ENCODE measurements at regions not wholly inside any gene's neighbourhood (a gene's known extent, or its start where the extent isn't known, plus 50 kb on each side); places are given as distances from the start of the nearest gene placed in this dataset.

DNA sequence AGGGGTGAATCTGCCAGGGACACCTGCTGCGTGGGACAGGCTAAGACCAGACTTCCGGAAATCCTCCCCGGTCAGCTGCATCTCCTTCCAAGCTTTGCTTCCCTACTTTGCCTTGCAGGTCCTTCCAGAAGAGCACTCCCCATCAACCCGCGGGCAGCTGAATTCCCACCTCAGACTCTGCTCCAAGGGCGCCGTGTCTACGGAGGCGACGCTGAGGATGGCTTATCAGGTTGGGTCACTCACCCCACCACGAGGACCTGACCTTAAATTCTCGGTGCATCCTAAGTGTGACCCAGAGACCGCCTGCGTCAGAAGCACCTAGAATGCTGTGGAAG is 78.9 kb upstream of the KMT2C start (continued):
- TF ChIP-seq, protein P1, sequence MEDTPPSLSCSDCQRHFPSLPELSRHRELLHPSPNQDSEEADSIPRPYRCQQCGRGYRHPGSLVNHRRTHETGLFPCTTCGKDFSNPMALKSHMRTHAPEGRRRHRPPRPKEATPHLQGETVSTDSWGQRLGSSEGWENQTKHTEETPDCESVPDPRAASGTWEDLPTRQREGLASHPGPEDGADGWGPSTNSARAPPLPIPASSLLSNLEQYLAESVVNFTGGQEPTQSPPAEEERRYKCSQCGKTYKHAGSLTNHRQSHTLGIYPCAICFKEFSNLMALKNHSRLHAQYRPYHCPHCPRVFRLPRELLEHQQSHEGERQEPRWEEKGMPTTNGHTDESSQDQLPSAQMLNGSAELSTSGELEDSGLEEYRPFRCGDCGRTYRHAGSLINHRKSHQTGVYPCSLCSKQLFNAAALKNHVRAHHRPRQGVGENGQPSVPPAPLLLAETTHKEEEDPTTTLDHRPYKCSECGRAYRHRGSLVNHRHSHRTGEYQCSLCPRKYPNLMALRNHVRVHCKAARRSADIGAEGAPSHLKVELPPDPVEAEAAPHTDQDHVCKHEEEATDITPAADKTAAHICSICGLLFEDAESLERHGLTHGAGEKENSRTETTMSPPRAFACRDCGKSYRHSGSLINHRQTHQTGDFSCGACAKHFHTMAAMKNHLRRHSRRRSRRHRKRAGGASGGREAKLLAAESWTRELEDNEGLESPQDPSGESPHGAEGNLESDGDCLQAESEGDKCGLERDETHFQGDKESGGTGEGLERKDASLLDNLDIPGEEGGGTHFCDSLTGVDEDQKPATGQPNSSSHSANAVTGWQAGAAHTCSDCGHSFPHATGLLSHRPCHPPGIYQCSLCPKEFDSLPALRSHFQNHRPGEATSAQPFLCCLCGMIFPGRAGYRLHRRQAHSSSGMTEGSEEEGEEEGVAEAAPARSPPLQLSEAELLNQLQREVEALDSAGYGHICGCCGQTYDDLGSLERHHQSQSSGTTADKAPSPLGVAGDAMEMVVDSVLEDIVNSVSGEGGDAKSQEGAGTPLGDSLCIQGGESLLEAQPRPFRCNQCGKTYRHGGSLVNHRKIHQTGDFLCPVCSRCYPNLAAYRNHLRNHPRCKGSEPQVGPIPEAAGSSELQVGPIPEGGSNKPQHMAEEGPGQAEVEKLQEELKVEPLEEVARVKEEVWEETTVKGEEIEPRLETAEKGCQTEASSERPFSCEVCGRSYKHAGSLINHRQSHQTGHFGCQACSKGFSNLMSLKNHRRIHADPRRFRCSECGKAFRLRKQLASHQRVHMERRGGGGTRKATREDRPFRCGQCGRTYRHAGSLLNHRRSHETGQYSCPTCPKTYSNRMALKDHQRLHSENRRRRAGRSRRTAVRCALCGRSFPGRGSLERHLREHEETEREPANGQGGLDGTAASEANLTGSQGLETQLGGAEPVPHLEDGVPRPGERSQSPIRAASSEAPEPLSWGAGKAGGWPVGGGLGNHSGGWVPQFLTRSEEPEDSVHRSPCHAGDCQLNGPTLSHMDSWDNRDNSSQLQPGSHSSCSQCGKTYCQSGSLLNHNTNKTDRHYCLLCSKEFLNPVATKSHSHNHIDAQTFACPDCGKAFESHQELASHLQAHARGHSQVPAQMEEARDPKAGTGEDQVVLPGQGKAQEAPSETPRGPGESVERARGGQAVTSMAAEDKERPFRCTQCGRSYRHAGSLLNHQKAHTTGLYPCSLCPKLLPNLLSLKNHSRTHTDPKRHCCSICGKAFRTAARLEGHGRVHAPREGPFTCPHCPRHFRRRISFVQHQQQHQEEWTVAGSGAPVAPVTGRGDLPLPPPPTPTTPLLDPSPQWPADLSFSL (CRISPR knock-in tag; IDR thresholded peaks at IDR 0.05), result no peak
- TF ChIP-seq ARHGAP35 (CRISPR knock-in tag; IDR thresholded peaks at IDR 0.05; ENCODE audit: borderline replicate concordance) (no peak), ZBTB42 (CRISPR knock-in tag; IDR thresholded peaks at IDR 0.05) (no peak)

DNA sequence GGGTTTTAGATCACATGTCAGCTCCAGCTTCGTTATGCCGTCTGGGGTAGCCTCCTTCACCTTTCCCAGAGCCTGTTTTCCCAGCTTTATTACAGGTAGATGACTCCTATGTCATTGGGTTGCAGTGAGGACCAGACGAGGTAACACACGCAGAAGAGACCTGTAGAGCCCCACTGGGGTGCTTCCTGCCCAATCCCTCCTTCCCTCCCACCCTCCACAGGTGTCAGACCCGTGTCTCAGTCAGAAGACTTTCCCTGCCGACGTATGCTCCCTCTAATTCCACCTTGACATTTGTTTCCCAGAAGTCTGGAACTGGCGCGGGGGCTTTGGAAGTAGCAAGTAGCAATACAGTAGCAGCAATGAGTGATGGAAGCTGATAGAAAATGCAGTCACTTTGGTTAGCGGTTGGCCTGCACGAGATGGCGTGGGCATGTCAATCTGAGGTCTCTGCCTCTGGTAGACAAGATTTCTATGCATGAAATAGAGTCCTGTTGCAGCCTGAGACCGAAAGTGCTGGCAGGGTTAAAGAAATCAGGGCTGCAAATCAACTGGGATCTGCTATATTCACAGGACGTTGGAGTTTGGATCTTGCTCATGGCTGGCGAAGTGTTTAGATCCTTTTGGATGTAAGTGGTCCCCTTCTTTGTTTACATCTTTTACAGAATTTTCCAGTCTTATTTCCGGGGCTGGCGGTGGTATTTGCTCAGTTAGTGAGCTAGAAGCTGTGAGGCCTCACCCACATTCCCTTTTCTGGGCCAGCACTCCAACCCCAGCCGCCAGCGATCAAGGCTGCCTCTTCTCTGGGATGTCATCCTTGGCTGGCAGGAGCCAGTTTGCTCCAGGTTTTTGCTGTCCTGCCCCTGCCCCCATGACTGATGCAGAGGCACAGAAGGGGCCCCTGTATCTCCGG is 78.3 kb upstream of the KMT2C start:
- in situ Hi-C loops (cut with HindIII; ENCODE audit: extremely low pct_ligation_motif_present, low pct_unique_long_range_greater_than_20kb) (no loop called here), intact Hi-C loops (cut with micrococcal nuclease; ENCODE audit: unreplicated experiment) (no loop called here)
- no peaks in the 10 kb centered on the region; a peak in 1 of 5 replicates for H3K27me3 ChIP-seq (ENCODE audit: control insufficient read depth in 1 of 2, insufficient read depth in 2 of 2, low read length in 2 of 2)
- no peaks in the 10 kb centered on the region for H3K79me2 ChIP-seq (ENCODE audit: insufficient read depth, low read length)
- 41% methylated on average over 20 of the region's 20 CpGs for WGBS (ENCODE audit: low lambda C conversion rate)
- no peak for DNase-seq (ENCODE audit: low spot score)
- peak overlapping the region; percentile 7 for H2AFZ ChIP-seq (ENCODE audit: low read length)
- ChIA-PET CTCF (ENCODE audit: low intra/inter-chr PET ratio, low total read pairs) (no interaction called here), POLR2A (no interaction called here)
- H3K9ac ChIP-seq (ENCODE audit: insufficient read depth, low read depth, low read length), result no peak overlapping the region
- no peak for FAIRE-seq
- H3K4me1 ChIP-seq (ENCODE audit: insufficient read depth, low read length), result no peaks in the 10 kb centered on the region
- H3K27ac ChIP-seq (ENCODE audit: extremely low read length, insufficient read depth, low read length), result no peak overlapping the region
- BruUV-seq (replicated peaks), result no TSS peak
- no peaks in the 10 kb centered on the region for H3K36me3 ChIP-seq (replicated peaks in 1 of 2; ENCODE audit: control insufficient read depth in 1 of 2, insufficient read depth in 2 of 2, low read length in 2 of 2)
- H3K4me2 ChIP-seq (ENCODE audit: low read depth, low read length), result peak overlapping the region; percentile 53
- peaks cover 5% of the 10 kb centered on the region for H3K9me3 ChIP-seq (ENCODE audit: low read length)
- no peaks in the 10 kb centered on the region for H4K20me1 ChIP-seq (ENCODE audit: insufficient read depth, low read length)
- H3K4me3 ChIP-seq (replicated peaks in 1 of 3; ENCODE audit: insufficient read depth in 1 of 3, low read depth in 2 of 3, low read length in 3 of 3), result peak overlapping the region in 2 of 3 experiments; percentile 1 to 35; a peak in 1 of 6 replicates
- peak; percentile 67 for ATAC-seq
- no peak for TF ChIP-seq ZNF605 (CRISPR knock-in tag; IDR thresholded peaks at IDR 0.05)
- TF ChIP-seq, protein P2, sequence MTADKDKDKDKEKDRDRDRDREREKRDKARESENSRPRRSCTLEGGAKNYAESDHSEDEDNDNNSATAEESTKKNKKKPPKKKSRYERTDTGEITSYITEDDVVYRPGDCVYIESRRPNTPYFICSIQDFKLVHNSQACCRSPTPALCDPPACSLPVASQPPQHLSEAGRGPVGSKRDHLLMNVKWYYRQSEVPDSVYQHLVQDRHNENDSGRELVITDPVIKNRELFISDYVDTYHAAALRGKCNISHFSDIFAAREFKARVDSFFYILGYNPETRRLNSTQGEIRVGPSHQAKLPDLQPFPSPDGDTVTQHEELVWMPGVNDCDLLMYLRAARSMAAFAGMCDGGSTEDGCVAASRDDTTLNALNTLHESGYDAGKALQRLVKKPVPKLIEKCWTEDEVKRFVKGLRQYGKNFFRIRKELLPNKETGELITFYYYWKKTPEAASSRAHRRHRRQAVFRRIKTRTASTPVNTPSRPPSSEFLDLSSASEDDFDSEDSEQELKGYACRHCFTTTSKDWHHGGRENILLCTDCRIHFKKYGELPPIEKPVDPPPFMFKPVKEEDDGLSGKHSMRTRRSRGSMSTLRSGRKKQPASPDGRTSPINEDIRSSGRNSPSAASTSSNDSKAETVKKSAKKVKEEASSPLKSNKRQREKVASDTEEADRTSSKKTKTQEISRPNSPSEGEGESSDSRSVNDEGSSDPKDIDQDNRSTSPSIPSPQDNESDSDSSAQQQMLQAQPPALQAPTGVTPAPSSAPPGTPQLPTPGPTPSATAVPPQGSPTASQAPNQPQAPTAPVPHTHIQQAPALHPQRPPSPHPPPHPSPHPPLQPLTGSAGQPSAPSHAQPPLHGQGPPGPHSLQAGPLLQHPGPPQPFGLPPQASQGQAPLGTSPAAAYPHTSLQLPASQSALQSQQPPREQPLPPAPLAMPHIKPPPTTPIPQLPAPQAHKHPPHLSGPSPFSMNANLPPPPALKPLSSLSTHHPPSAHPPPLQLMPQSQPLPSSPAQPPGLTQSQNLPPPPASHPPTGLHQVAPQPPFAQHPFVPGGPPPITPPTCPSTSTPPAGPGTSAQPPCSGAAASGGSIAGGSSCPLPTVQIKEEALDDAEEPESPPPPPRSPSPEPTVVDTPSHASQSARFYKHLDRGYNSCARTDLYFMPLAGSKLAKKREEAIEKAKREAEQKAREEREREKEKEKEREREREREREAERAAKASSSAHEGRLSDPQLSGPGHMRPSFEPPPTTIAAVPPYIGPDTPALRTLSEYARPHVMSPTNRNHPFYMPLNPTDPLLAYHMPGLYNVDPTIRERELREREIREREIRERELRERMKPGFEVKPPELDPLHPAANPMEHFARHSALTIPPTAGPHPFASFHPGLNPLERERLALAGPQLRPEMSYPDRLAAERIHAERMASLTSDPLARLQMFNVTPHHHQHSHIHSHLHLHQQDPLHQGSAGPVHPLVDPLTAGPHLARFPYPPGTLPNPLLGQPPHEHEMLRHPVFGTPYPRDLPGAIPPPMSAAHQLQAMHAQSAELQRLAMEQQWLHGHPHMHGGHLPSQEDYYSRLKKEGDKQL (CRISPR knock-in tag; IDR thresholded peaks at IDR 0.05; ENCODE audit: low read depth), result no peak
- no peak for TF ChIP-seq ZNF83 (CRISPR knock-in tag; IDR thresholded peaks at IDR 0.05; ENCODE audit: borderline replicate concordance)
- TF ChIP-seq SMARCC2 (IDR thresholded peaks at IDR 0.05), result no peak
- TF ChIP-seq, protein P3, sequence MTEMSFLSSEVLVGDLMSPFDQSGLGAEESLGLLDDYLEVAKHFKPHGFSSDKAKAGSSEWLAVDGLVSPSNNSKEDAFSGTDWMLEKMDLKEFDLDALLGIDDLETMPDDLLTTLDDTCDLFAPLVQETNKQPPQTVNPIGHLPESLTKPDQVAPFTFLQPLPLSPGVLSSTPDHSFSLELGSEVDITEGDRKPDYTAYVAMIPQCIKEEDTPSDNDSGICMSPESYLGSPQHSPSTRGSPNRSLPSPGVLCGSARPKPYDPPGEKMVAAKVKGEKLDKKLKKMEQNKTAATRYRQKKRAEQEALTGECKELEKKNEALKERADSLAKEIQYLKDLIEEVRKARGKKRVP (CRISPR knock-in tag; IDR thresholded peaks at IDR 0.05), result no peak
